ENCODE measurements at regions not wholly inside any gene's neighbourhood (a gene's known extent, or its start where the extent isn't known, plus 50 kb on each side); places are given as distances from the start of the nearest gene placed in this dataset.
"Not testable (repeated sequence)": the region's sequence is repeated elsewhere in the genome, so short reads cannot be mapped to it uniquely, and the experiment has no call there.

- no peak for DNase-seq
These were observed 576.5 kb upstream of the EDIL3 start for GRCh38 chr5:84961193-84961592.

- DNase-seq, result no peak
These were observed 577.2 kb upstream of the EDIL3 start for GRCh38 chr5:84961903-84962302.

- no peak for DNase-seq
These were observed 598.4 kb upstream of the EDIL3 start for GRCh38 chr5:84983093-84983492.

- no peak for DNase-seq
These were observed 600.5 kb upstream of the EDIL3 start for GRCh38 chr5:84985148-84985547.

GRCh38 chr5:84986688-84987087 lies 602.0 kb upstream of the EDIL3 start:
- DNase-seq, result no peak

GRCh38 chr5:85000671-85001070 lies 616.0 kb upstream of the EDIL3 start:
- DNase-seq, result no peak

- DNase-seq, result not testable (repeated sequence)
These were observed 617.3 kb upstream of the EDIL3 start for GRCh38 chr5:85002026-85002425.

GRCh38 chr5:85010014-85010562 lies 625.4 kb upstream of the EDIL3 start:
- DNase-seq, result no peak

- no peak for DNase-seq
These were observed 632.6 kb upstream of the EDIL3 start for GRCh38 chr5:85017261-85017660.

GRCh38 chr5:85030316-85031084 lies 645.8 kb upstream of the EDIL3 start:
- no peak for DNase-seq

GRCh38 chr5:85049020-85049419 lies 664.3 kb upstream of the EDIL3 start:
- peak; percentile 60 for DNase-seq

- DNase-seq, result no peak
These were observed 668.1 kb upstream of the EDIL3 start for GRCh38 chr5:85052826-85053225.

GRCh38 chr5:85069659-85070640 lies 685.3 kb upstream of the EDIL3 start:
- DNase-seq, result no peak

GRCh38 chr5:85077581-85077980 lies 692.9 kb upstream of the EDIL3 start:
- no peak for DNase-seq

GRCh38 chr5:85096421-85096820 lies 711.7 kb upstream of the EDIL3 start:
- DNase-seq, result no peak

GRCh38 chr5:85108471-85108870 lies 723.8 kb upstream of the EDIL3 start:
- peak; percentile 22 for DNase-seq

- no peak for DNase-seq
These were observed 724.9 kb upstream of the EDIL3 start for GRCh38 chr5:85109616-85110015.

- no peak for DNase-seq
These were observed 747.6 kb upstream of the EDIL3 start for GRCh38 chr5:85132269-85132668.

- no peak for DNase-seq
These were observed 755.8 kb upstream of the EDIL3 start for GRCh38 chr5:85140471-85140870.

- DNase-seq, result no peak
These were observed 758.5 kb upstream of the EDIL3 start for GRCh38 chr5:85143138-85143537.

- peak; percentile 51 for DNase-seq
These were observed 764.0 kb upstream of the EDIL3 start for GRCh38 chr5:85148701-85149100.

- no peak for DNase-seq
These were observed 774.7 kb upstream of the EDIL3 start for GRCh38 chr5:85159395-85159794.

GRCh38 chr5:85168474-85168873 lies 783.8 kb upstream of the EDIL3 start:
- no peak for DNase-seq

- no peak for DNase-seq
These were observed 785.5 kb upstream of the EDIL3 start for GRCh38 chr5:85170183-85170582.

All from OCI-M1 (cell line).